ENCODE measurements at regions not wholly inside any gene's neighbourhood (a gene's known extent, or its start where the extent isn't known, plus 50 kb on each side); places are given as distances from the start of the nearest gene placed in this dataset.

DNA sequence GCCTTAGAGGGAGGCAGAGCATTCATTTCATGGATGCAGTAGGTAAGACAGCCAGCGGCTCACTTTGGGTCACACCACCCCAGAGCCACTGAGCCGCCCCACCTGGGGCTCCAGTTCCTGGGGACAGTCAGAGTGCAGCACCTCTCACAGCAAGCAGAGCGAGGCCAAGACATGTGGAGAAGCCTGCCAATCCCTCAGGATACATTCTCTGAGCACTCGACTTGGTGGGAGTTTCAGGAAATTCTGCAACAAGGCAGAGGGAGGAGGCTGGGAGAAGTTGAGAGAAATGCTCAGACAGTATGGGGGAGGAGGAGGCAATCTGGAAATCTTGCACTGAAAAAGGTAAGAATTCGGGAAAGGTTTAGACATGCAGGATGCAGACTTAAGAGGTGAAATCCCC, 60.8 kb upstream of the WLS start:
- TF ChIP-seq, protein P1, sequence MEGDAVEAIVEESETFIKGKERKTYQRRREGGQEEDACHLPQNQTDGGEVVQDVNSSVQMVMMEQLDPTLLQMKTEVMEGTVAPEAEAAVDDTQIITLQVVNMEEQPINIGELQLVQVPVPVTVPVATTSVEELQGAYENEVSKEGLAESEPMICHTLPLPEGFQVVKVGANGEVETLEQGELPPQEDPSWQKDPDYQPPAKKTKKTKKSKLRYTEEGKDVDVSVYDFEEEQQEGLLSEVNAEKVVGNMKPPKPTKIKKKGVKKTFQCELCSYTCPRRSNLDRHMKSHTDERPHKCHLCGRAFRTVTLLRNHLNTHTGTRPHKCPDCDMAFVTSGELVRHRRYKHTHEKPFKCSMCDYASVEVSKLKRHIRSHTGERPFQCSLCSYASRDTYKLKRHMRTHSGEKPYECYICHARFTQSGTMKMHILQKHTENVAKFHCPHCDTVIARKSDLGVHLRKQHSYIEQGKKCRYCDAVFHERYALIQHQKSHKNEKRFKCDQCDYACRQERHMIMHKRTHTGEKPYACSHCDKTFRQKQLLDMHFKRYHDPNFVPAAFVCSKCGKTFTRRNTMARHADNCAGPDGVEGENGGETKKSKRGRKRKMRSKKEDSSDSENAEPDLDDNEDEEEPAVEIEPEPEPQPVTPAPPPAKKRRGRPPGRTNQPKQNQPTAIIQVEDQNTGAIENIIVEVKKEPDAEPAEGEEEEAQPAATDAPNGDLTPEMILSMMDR (IDR thresholded peaks at IDR 0.05), result no peak
- TF ChIP-seq POLR2A (IDR thresholded peaks at IDR 0.05), result no peak
